K562 (cell line): ENCODE measurements at regions not wholly inside any gene's neighbourhood (a gene's known extent, or its start where the extent isn't known, plus 50 kb on each side); places are given as distances from the start of the nearest gene placed in this dataset.

Experiments used
- ARID1B ChIP-seq: fragments of 450-650 bp; IDR thresholded peaks from 2 replicates; pipeline ENCODE4 v1.6.1; 2016; ENCODE audit warnings: antibody characterized with exemption, mild to moderate bottlenecking, inconsistent platforms
- BRD4 ChIP-seq: fragments of 200-600 bp; sonication (generic); IDR thresholded peaks from 2 replicates; pipeline ENCODE4 v1.6.1; 2017; ENCODE audit warnings: inconsistent platforms
- GABPA ChIP-seq: fragments of 200-800 bp; sonication (Bioruptor generic); conservative IDR thresholded peaks from 2 replicates; pipeline ENCODE4 v1.6.1; 2016; ENCODE audit warnings: low read depth, missing genetic modification characterization, missing compliant biosample characterization
- HDAC6 ChIP-seq: IDR thresholded peaks from 2 replicates; pipeline ENCODE4 v1.6.1; 2012; ENCODE audit warnings: low read depth, mild to moderate bottlenecking, control low read depth, inconsistent platforms, low read length, moderate library complexity
- HNRNPH1 ChIP-seq: fragments of 200-400 bp; formaldehyde crosslinking; optimal IDR thresholded peaks from 2 replicates; pipeline ENCODE3; 2017; ENCODE audit warnings: low read depth, mild to moderate bottlenecking, low read length, moderate library complexity
- HSF4 ChIP-seq: fragments of 250-450 bp; sonication (Bioruptor Pico); IDR thresholded peaks from 2 replicates; pipeline ENCODE4 v2.1.2; 2022; ENCODE audit warnings: mild to moderate bottlenecking, moderate library complexity, borderline replicate concordance
- KAT8 ChIP-seq: fragments of 450-650 bp; IDR thresholded peaks from 2 replicates; pipeline ENCODE4 v1.6.1; 2016; ENCODE audit warnings: low read depth, mild to moderate bottlenecking
- MED1 ChIP-seq: sonication (generic); formaldehyde crosslinking; IDR thresholded peaks from 2 replicates; pipeline ENCODE4 v1.8.1; 2023; ENCODE audit warnings: missing genetic modification reagents, borderline replicate concordance
- MXI1 ChIP-seq: IDR thresholded peaks from 2 replicates; pipeline ENCODE4 v1.6.1; 2011; ENCODE audit warnings: low read depth, mild to moderate bottlenecking, improper control_type of control experiment, low read length
- MYNN ChIP-seq, 2 experiments: sonication (generic); formaldehyde crosslinking in 1 of 2; IDR thresholded peaks; 2 replicates each; pipeline versions ENCODE4 v1.5.0 to v1.6.1; 2016 to 2020; ENCODE audit warnings: antibody characterized with exemption in 1 of 2, missing genetic modification reagents in 1 of 2
- NCOA4 ChIP-seq: fragments of 450-650 bp; IDR thresholded peaks from 2 replicates; pipeline ENCODE4 v1.6.1; 2018; ENCODE audit warnings: mild to moderate bottlenecking; ENCODE audit not compliant: partially characterized antibody
- NFATC3 ChIP-seq: fragments of 450-650 bp; IDR thresholded peaks from 2 replicates; pipeline ENCODE4 v1.6.1; 2017; ENCODE audit warnings: mild to moderate bottlenecking
- NFE2 ChIP-seq: IDR thresholded peaks from 2 replicates; pipeline ENCODE4 v1.6.1; 2014; ENCODE audit warnings: antibody characterized with exemption, low read depth
- NR1H2 ChIP-seq: sonication (generic); formaldehyde crosslinking; IDR thresholded peaks from 2 replicates; pipeline ENCODE4 v1.4.0; 2020; ENCODE audit warnings: mild to moderate bottlenecking, missing genetic modification reagents
- PURB ChIP-seq: sonication (generic); formaldehyde crosslinking; IDR thresholded peaks from 2 replicates; pipeline ENCODE4 v1.9.0; 2021; ENCODE audit warnings: low read depth, mild to moderate bottlenecking, missing genetic modification reagents
- SMARCC2 ChIP-seq: fragments of 450-650 bp; IDR thresholded peaks from 2 replicates; pipeline ENCODE4 v1.6.1; 2017; ENCODE audit warnings: antibody characterized with exemption, moderate library complexity, mild to moderate bottlenecking, low read depth
- SP1 ChIP-seq: sonication (generic); formaldehyde crosslinking; IDR thresholded peaks from 2 replicates; pipeline ENCODE4 v1.8.1; 2022; ENCODE audit warnings: mild to moderate bottlenecking, missing genetic modification reagents
- TEAD4 ChIP-seq, 2 experiments: sonication (generic) in 1 of 2; formaldehyde crosslinking in 1 of 2; IDR thresholded peaks; 2 replicates each; pipeline versions ENCODE4 v1.6.1 to v1.8.0; 2012 to 2022; ENCODE audit warnings: borderline replicate concordance in 1 of 2, inconsistent platforms in 1 of 2, low read length in 1 of 2, mild to moderate bottlenecking in 1 of 2, missing genetic modification reagents in 1 of 2
- TSC22D4 ChIP-seq: fragments of 450-650 bp; IDR thresholded peaks from 2 replicates; pipeline ENCODE4 v1.6.1; 2016; ENCODE audit warnings: missing genetic modification characterization, missing biosample characterization, control low read depth
- U2AF1 ChIP-seq: fragments of 200-400 bp; formaldehyde crosslinking; optimal IDR thresholded peaks from 2 replicates; pipeline ENCODE3; 2017; ENCODE audit warnings: mild to moderate bottlenecking, low read depth, low read length, moderate library complexity
- XRCC5 ChIP-seq: fragments of 200-400 bp; formaldehyde crosslinking; IDR thresholded peaks from 2 replicates; pipeline ENCODE4 v1.6.1; 2017; ENCODE audit warnings: low read depth, mild to moderate bottlenecking, low read length
- ZBED1 ChIP-seq: IDR thresholded peaks from 2 replicates; pipeline ENCODE4 v1.6.1; 2014
- ZNF232 ChIP-seq: sonication (generic); formaldehyde crosslinking; IDR thresholded peaks from 2 replicates; pipeline ENCODE4 v1.8.0; 2022; ENCODE audit warnings: mild to moderate bottlenecking, missing genetic modification reagents
- ZNF785 ChIP-seq: fragments of 250-450 bp; sonication (Bioruptor Pico); IDR thresholded peaks from 2 replicates; pipeline ENCODE4 v1.4.0; 2020; ENCODE audit warnings: mild to moderate bottlenecking
- TF ChIP-seq, protein P1 (sequence below): fragments of 250-450 bp; sonication (Bioruptor Pico); IDR thresholded peaks from 2 replicates; pipeline ENCODE4 v1.8.0; 2022; ENCODE audit warnings: inconsistent platforms
- TF ChIP-seq, protein P2 (sequence below): sonication (generic); formaldehyde crosslinking; IDR thresholded peaks from 2 replicates; pipeline ENCODE4 v1.8.0; 2022; ENCODE audit warnings: mild to moderate bottlenecking, missing genetic modification reagents
- TF ChIP-seq, protein P3 (sequence below): sonication (generic); formaldehyde crosslinking; IDR thresholded peaks from 2 replicates; pipeline ENCODE4 v1.8.1; 2023; ENCODE audit warnings: mild to moderate bottlenecking, missing genetic modification reagents

DNA sequence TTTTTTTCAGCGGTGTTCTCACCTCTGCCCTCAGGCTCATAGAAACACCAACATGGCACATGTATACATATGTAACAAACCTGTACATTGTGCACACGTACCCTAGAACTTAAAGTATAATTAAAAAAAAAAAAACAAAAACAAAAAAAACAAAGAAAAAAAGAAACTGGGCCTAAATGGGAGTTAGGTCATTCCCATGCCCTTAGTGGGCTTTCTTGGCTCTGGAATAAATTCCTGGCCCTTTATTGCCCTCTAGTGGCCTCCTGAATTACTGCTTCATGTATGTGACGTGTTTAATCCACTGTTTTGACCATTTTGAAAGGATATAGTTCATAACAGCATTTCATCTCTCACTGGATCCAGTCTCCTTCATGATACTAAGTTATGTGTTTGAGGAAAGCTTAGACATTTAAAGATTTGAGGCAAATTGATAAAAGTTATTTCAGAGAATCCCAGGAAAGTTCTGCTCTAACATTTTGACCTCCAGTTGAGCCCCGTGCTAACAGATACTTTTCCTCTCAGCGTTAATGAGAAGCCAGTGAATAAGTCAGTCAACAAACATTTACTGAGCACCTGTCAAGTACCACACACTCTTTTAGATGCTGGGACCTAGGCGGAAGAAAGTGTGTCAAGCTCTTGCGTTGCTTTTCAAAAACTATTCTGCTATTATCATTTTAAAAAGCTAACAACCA, 54.7 kb upstream of the SYPL1 start (continued):
- TF ChIP-seq, protein P1, sequence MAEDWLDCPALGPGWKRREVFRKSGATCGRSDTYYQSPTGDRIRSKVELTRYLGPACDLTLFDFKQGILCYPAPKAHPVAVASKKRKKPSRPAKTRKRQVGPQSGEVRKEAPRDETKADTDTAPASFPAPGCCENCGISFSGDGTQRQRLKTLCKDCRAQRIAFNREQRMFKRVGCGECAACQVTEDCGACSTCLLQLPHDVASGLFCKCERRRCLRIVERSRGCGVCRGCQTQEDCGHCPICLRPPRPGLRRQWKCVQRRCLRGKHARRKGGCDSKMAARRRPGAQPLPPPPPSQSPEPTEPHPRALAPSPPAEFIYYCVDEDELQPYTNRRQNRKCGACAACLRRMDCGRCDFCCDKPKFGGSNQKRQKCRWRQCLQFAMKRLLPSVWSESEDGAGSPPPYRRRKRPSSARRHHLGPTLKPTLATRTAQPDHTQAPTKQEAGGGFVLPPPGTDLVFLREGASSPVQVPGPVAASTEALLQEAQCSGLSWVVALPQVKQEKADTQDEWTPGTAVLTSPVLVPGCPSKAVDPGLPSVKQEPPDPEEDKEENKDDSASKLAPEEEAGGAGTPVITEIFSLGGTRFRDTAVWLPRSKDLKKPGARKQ (CRISPR knock-in tag), result no peak
- TF ChIP-seq TSC22D4 (no peak), HSF4 (no peak), KAT8 (no peak), ZBED1 (no peak), MXI1 (no peak), ARID1B (no peak), NCOA4 (no peak), MYNN (IDR thresholded peaks at IDR 0.05) (no peak), MYNN (CRISPR knock-in tag; IDR thresholded peaks at IDR 0.05) (no peak), SMARCC2 (no peak), ZNF785 (CRISPR knock-in tag) (no peak), NR1H2 (CRISPR knock-in tag) (no peak), U2AF1 (no peak), ZNF232 (no peak), GABPA (0 out of 2 replicates have a peak, but pooled peaks have one; percentile 3), SP1 (CRISPR knock-in tag) (no peak), MED1 (no peak), NFE2 (no peak), BRD4 (no peak), HDAC6 (no peak), PURB (CRISPR knock-in tag) (no peak), HNRNPH1 (no peak), NFATC3 (no peak), TEAD4 (IDR thresholded peaks at IDR 0.05; ENCODE audit: low read length) (peak; percentile 40; the same call in 1 of the 2 replicates), TEAD4 (CRISPR knock-in tag; IDR thresholded peaks at IDR 0.05; ENCODE audit: borderline replicate concordance) (no peak), XRCC5 (no peak)
- TF ChIP-seq, protein P2, sequence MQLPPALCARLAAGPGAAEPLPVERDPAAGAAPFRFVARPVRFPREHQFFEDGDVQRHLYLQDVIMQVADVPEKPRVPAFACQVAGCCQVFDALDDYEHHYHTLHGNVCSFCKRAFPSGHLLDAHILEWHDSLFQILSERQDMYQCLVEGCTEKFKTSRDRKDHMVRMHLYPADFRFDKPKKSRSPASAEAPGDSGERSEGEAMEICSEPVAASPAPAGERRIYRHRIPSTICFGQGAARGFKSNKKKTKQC (CRISPR knock-in tag), result no peak
- TF ChIP-seq, protein P3, sequence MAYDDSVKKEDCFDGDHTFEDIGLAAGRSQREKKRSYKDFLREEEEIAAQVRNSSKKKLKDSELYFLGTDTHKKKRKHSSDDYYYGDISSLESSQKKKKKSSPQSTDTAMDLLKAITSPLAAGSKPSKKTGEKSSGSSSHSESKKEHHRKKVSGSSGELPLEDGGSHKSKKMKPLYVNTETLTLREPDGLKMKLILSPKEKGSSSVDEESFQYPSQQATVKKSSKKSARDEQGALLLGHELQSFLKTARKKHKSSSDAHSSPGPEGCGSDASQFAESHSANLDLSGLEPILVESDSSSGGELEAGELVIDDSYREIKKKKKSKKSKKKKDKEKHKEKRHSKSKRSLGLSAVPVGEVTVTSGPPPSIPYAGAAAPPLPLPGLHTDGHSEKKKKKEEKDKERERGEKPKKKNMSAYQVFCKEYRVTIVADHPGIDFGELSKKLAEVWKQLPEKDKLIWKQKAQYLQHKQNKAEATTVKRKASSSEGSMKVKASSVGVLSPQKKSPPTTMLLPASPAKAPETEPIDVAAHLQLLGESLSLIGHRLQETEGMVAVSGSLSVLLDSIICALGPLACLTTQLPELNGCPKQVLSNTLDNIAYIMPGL (CRISPR knock-in tag), result no peak
